Parathyroid adenoma (tissue), 2 donors: ENCODE measurements at regions not wholly inside any gene's neighbourhood (a gene's known extent, or its start where the extent isn't known, plus 50 kb on each side); places are given as distances from the start of the nearest gene placed in this dataset.

Source experiments
- H2AFZ ChIP-seq: fragments of 300-600 bp; sonication (generic); one replicate; pipeline ENCODE4 v1.7.0; 2017; ENCODE audit warnings: antibody characterized with exemption, mild to moderate bottlenecking
- H3K27ac ChIP-seq: fragments of 300-600 bp; sonication (generic); one replicate; pipeline ENCODE4 v1.7.0; 2017
- H3K27me3 ChIP-seq: fragments of 300-600 bp; sonication (generic); one replicate; pipeline ENCODE4 v1.7.0; 2017; ENCODE audit warnings: low read length; ENCODE audit not compliant: control insufficient read depth, insufficient read depth
- H3K36me3 ChIP-seq: fragments of 300-600 bp; sonication (generic); one replicate; pipeline ENCODE4 v1.7.0; 2017; ENCODE audit warnings: low read length; ENCODE audit not compliant: control insufficient read depth, insufficient read depth
- H3K4me1 ChIP-seq: fragments of 300-600 bp; sonication (generic); one replicate; pipeline ENCODE4 v1.7.0; 2017; ENCODE audit warnings: control low read depth
- H3K4me2 ChIP-seq: fragments of 300-600 bp; sonication (generic); one replicate; pipeline ENCODE4 v1.7.0; 2017; ENCODE audit warnings: low read length
- H3K4me3 ChIP-seq: fragments of 300-600 bp; sonication (generic); one replicate; pipeline ENCODE4 v1.7.0; 2017; ENCODE audit warnings: low read depth, low read length
- H3K79me2 ChIP-seq: fragments of 300-600 bp; sonication (generic); one replicate; pipeline ENCODE4 v1.7.0; 2017; ENCODE audit warnings: control low read depth
- H3K9ac ChIP-seq: fragments of 300-600 bp; sonication (generic); one replicate; pipeline ENCODE4 v1.7.0; 2017; ENCODE audit warnings: mild to moderate bottlenecking
- H3K9me3 ChIP-seq: fragments of 300-600 bp; sonication (generic); one replicate; pipeline ENCODE4 v1.7.0; 2017; ENCODE audit warnings: low read length; ENCODE audit not compliant: control insufficient read depth
- TF ChIP-seq, protein P1 (sequence below): fragments of 300-600 bp; sonication (generic); IDR thresholded peaks from one replicate; pipeline ENCODE4 v1.7.0; 2017; ENCODE audit warnings: antibody characterized with exemption, mild to moderate bottlenecking
- donor health status: primary hyperparathyroidism.

- no peaks in the 10 kb centered on the region for H3K4me1 ChIP-seq
- TF ChIP-seq, protein P1, sequence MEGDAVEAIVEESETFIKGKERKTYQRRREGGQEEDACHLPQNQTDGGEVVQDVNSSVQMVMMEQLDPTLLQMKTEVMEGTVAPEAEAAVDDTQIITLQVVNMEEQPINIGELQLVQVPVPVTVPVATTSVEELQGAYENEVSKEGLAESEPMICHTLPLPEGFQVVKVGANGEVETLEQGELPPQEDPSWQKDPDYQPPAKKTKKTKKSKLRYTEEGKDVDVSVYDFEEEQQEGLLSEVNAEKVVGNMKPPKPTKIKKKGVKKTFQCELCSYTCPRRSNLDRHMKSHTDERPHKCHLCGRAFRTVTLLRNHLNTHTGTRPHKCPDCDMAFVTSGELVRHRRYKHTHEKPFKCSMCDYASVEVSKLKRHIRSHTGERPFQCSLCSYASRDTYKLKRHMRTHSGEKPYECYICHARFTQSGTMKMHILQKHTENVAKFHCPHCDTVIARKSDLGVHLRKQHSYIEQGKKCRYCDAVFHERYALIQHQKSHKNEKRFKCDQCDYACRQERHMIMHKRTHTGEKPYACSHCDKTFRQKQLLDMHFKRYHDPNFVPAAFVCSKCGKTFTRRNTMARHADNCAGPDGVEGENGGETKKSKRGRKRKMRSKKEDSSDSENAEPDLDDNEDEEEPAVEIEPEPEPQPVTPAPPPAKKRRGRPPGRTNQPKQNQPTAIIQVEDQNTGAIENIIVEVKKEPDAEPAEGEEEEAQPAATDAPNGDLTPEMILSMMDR: no peak
- no peak overlapping the region for H3K4me2 ChIP-seq
- H2AFZ ChIP-seq: no peak overlapping the region
- H3K27me3 ChIP-seq: no peaks in the 10 kb centered on the region
- no peaks in the 10 kb centered on the region for H3K79me2 ChIP-seq
- H3K36me3 ChIP-seq: no peaks in the 10 kb centered on the region
- H3K9me3 ChIP-seq: no peaks in the 10 kb centered on the region
- no peak overlapping the region for H3K9ac ChIP-seq
- no peak overlapping the region for H3K4me3 ChIP-seq
- H3K27ac ChIP-seq: no peak overlapping the region
These were observed 785.7 kb upstream of the GYPC start for GRCh38 chr2:125870264-125870663.

DNA sequence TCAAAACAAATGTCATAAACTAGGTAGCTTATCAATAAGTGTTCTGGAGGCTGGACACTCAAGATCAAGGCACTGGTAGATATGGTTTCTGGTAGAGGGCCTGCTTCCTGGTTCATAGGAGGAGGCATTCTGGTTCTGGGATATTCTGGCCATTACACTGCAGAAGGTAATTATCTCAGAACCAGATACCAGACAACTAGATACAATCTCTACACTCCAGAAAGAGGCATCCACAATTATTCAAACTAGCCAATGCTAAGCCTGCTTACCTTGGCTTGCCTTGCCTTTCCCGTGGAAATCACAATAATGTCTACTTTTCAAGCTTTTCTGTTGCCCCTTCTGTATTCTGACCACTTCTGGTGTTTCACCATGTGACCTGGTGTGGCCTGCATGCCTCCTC lies 785.2 kb upstream of the GYPC start:
- no peak overlapping the region for H3K27ac ChIP-seq
- no peak overlapping the region for H3K9ac ChIP-seq
- H3K9me3 ChIP-seq: no peaks in the 10 kb centered on the region
- no peak overlapping the region for H3K4me3 ChIP-seq
- H3K4me2 ChIP-seq: no peak overlapping the region
- H3K36me3 ChIP-seq: no peaks in the 10 kb centered on the region
- no peaks in the 10 kb centered on the region for H3K27me3 ChIP-seq
- H3K79me2 ChIP-seq: no peaks in the 10 kb centered on the region
- no peaks in the 10 kb centered on the region for H3K4me1 ChIP-seq
- TF ChIP-seq, protein P1: no peak
- H2AFZ ChIP-seq: no peak overlapping the region

DNA sequence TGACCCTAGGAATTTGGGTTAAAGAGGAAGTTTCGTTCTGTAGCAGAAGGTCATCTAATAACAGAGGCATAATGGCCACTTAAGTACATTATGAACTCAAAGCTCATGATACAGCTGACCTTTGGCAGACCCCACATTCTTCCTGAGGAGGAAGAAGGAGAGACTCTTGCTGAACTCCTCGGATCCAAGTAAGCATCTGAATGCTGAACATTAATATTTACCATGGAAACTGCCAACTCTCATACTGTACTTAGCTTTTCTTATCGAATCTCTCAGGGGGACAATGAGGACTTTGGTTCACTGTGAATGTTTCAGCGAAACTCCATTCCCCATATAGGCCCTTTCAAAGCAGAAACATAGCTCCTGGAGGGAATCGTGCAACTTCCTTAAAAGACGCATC lies 781.4 kb upstream of the GYPC start:
- no peaks in the 10 kb centered on the region for H3K36me3 ChIP-seq
- TF ChIP-seq, protein P1: no peak
- no peak overlapping the region for H3K9ac ChIP-seq
- no peaks in the 10 kb centered on the region for H3K4me1 ChIP-seq
- no peak overlapping the region for H3K4me2 ChIP-seq
- no peak overlapping the region for H2AFZ ChIP-seq
- no peak overlapping the region for H3K4me3 ChIP-seq
- no peaks in the 10 kb centered on the region for H3K79me2 ChIP-seq
- no peak overlapping the region for H3K27ac ChIP-seq
- no peaks in the 10 kb centered on the region for H3K27me3 ChIP-seq
- no peaks in the 10 kb centered on the region for H3K9me3 ChIP-seq

GRCh38 chr2:125885340-125885739 lies 770.6 kb upstream of the GYPC start:
- no peak overlapping the region for H3K9ac ChIP-seq
- H3K4me3 ChIP-seq: no peak overlapping the region
- H3K27ac ChIP-seq: no peak overlapping the region
- no peaks in the 10 kb centered on the region for H3K9me3 ChIP-seq
- TF ChIP-seq, protein P1: no peak
- H3K4me2 ChIP-seq: no peak overlapping the region
- no peaks in the 10 kb centered on the region for H3K36me3 ChIP-seq
- H3K27me3 ChIP-seq: no peaks in the 10 kb centered on the region
- no peaks in the 10 kb centered on the region for H3K4me1 ChIP-seq
- no peaks in the 10 kb centered on the region for H3K79me2 ChIP-seq
- H2AFZ ChIP-seq: no peak overlapping the region

- Histone ChIP-seq H3K4me2 (no peak overlapping the region), H3K9me3 (no peaks in the 10 kb centered on the region), H3K27me3 (no peaks in the 10 kb centered on the region), H3K9ac (no peak overlapping the region), H3K4me1 (no peaks in the 10 kb centered on the region), H3K27ac (no peak overlapping the region), H3K36me3 (no peaks in the 10 kb centered on the region), H2AFZ (no peak overlapping the region), H3K79me2 (no peaks in the 10 kb centered on the region), H3K4me3 (no peak overlapping the region)
- TF ChIP-seq, protein P1: no peak
These were observed 769.8 kb upstream of the GYPC start for GRCh38 chr2:125886153-125886552.
